ENCODE measurements at regions not wholly inside any gene's neighbourhood (a gene's known extent, or its start where the extent isn't known, plus 50 kb on each side); places are given as distances from the start of the nearest gene placed in this dataset.

- Mint-ChIP-seq H3K36me3 (no peaks in the 10 kb centered on the region), H3K4me1 (no peaks in the 10 kb centered on the region), H3K4me3 (no peak overlapping the region), H3K9me3 (peaks cover 5% of the 10 kb centered on the region), H3K27ac (no peak overlapping the region), H3K27me3 (ENCODE audit: insufficient read depth, low read depth) (peaks cover 11% of the 10 kb centered on the region)
- Histone ChIP-seq H3K27me3 (no peaks in the 10 kb centered on the region), H3F3A (ENCODE audit: low read depth) (no peaks in the 10 kb centered on the region), H3K9me3 (ENCODE audit: low read depth) (peaks cover 7% of the 10 kb centered on the region), H3K4me3 (no peak overlapping the region), H3K27ac (no peak overlapping the region), H3K9ac (no peak overlapping the region), H3K4me1 (no peaks in the 10 kb centered on the region), H2AFZ (replicated peaks) (no peak overlapping the region), H3K79me2 (ENCODE audit: low read depth) (no peaks in the 10 kb centered on the region), H3K36me3 (no peaks in the 10 kb centered on the region), H4K20me1 (ENCODE audit: low read depth) (no peaks in the 10 kb centered on the region), H3K4me2 (no peak overlapping the region)
- DNase-seq (ENCODE audit: low spot score) = no peak
- TF ChIP-seq EZH2phosphoT487 (IDR thresholded peaks at IDR 0.05) (no peak), EZH2 (IDR thresholded peaks at IDR 0.05) (no peak)
- TF ChIP-seq, protein P1, sequence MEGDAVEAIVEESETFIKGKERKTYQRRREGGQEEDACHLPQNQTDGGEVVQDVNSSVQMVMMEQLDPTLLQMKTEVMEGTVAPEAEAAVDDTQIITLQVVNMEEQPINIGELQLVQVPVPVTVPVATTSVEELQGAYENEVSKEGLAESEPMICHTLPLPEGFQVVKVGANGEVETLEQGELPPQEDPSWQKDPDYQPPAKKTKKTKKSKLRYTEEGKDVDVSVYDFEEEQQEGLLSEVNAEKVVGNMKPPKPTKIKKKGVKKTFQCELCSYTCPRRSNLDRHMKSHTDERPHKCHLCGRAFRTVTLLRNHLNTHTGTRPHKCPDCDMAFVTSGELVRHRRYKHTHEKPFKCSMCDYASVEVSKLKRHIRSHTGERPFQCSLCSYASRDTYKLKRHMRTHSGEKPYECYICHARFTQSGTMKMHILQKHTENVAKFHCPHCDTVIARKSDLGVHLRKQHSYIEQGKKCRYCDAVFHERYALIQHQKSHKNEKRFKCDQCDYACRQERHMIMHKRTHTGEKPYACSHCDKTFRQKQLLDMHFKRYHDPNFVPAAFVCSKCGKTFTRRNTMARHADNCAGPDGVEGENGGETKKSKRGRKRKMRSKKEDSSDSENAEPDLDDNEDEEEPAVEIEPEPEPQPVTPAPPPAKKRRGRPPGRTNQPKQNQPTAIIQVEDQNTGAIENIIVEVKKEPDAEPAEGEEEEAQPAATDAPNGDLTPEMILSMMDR (IDR thresholded peaks at IDR 0.05) = no peak
Observed at GRCh38 chr3:139095803-139096466, 51.2 kb upstream of the PRR23C start.

DNA sequence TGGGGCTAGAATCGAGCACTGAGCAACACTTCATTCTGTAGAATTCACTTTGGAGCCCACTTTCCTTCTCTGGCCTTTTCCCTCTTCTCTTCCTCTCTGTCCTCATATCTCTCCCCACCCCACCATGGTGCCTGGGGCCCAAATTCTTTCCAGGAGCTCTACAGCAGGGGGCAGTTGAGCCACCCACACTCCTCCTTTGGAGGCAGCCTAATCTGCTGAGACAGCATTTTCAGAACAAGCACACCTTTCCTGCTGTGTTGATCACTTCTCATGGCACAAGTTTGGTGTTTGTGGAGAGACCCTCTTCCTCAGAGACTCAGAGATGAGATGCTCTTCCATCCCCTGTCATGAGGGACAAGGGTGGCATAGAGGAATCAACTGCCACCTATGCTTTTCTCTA is 52.0 kb upstream of the PRR23C start:
- Mint-ChIP-seq H3K4me3 (no peak overlapping the region), H3K9me3 (peaks cover 5% of the 10 kb centered on the region), H3K27ac (no peak overlapping the region), H3K27me3 (ENCODE audit: insufficient read depth, low read depth) (peaks cover 12% of the 10 kb centered on the region), H3K36me3 (no peaks in the 10 kb centered on the region), H3K4me1 (peaks cover 3% of the 10 kb centered on the region)
- Histone ChIP-seq H3K27me3 (no peaks in the 10 kb centered on the region), H2AFZ (replicated peaks) (no peak overlapping the region), H4K20me1 (ENCODE audit: low read depth) (no peaks in the 10 kb centered on the region), H3K79me2 (ENCODE audit: low read depth) (no peaks in the 10 kb centered on the region), H3K4me1 (peaks cover 6% of the 10 kb centered on the region), H3K9ac (no peak overlapping the region), H3K4me2 (no peak overlapping the region), H3F3A (ENCODE audit: low read depth) (no peaks in the 10 kb centered on the region), H3K9me3 (ENCODE audit: low read depth) (peaks cover 7% of the 10 kb centered on the region), H3K36me3 (no peaks in the 10 kb centered on the region), H3K4me3 (no peak overlapping the region), H3K27ac (no peak overlapping the region)
- TF ChIP-seq EZH2 (IDR thresholded peaks at IDR 0.05) (no peak), EZH2phosphoT487 (IDR thresholded peaks at IDR 0.05) (no peak)
- TF ChIP-seq, protein P1 (IDR thresholded peaks at IDR 0.05) = no peak
- no peak for DNase-seq (ENCODE audit: low spot score)

GRCh38 chr3:139098391-139098790 is 53.7 kb upstream of the PRR23C start:
- Mint-ChIP-seq H3K4me1 (peaks cover 3% of the 10 kb centered on the region), H3K27ac (no peak overlapping the region), H3K36me3 (no peaks in the 10 kb centered on the region), H3K4me3 (no peak overlapping the region), H3K27me3 (ENCODE audit: insufficient read depth, low read depth) (peaks cover 12% of the 10 kb centered on the region), H3K9me3 (no peaks in the 10 kb centered on the region)
- no peak overlapping the region for H3K4me3 ChIP-seq
- H3K4me2 ChIP-seq = no peak overlapping the region
- H3K36me3 ChIP-seq = no peaks in the 10 kb centered on the region
- TF ChIP-seq EZH2 (IDR thresholded peaks at IDR 0.05) = no peak
- TF ChIP-seq EZH2phosphoT487 (IDR thresholded peaks at IDR 0.05) = no peak
- TF ChIP-seq, protein P1 (IDR thresholded peaks at IDR 0.05) = no peak
- no peaks in the 10 kb centered on the region for H3K27me3 ChIP-seq
- H3K9me3 ChIP-seq (ENCODE audit: low read depth) = no peaks in the 10 kb centered on the region
- H3K79me2 ChIP-seq (ENCODE audit: low read depth) = no peaks in the 10 kb centered on the region
- H3K27ac ChIP-seq = no peak overlapping the region
- no peak for DNase-seq (ENCODE audit: low spot score)
- no peak overlapping the region for H3K9ac ChIP-seq
- no peak overlapping the region for H2AFZ ChIP-seq (replicated peaks)
- H3K4me1 ChIP-seq = peaks cover 7% of the 10 kb centered on the region
- no peaks in the 10 kb centered on the region for H4K20me1 ChIP-seq (ENCODE audit: low read depth)
- no peaks in the 10 kb centered on the region for H3F3A ChIP-seq (ENCODE audit: low read depth)

All from neural progenitor cell (in vitro differentiated cells).